ENCODE measurements at regions not wholly inside any gene's neighbourhood (a gene's known extent, or its start where the extent isn't known, plus 50 kb on each side); places are given as distances from the start of the nearest gene placed in this dataset.
"Not testable (repeated sequence)": the region's sequence is repeated elsewhere in the genome, so short reads cannot be mapped to it uniquely, and the experiment has no call there.

- H3K18ac ChIP-seq (ENCODE audit: low read length); H3K23ac ChIP-seq (ENCODE audit: low read length); H3K27ac ChIP-seq (ENCODE audit: low read depth, low read length); H3K4me3 ChIP-seq (ENCODE audit: low read depth, low read length); H3K4me2 ChIP-seq (ENCODE audit: low read length); H2AK5ac ChIP-seq (ENCODE audit: low read length); DNase-seq; H3K14ac ChIP-seq (ENCODE audit: low read length); H4K91ac ChIP-seq (ENCODE audit: low read depth, low read length); H3K4ac ChIP-seq (ENCODE audit: low read depth, low read length); H3K27me3 ChIP-seq (ENCODE audit: insufficient read depth, low read length); H3K79me1 ChIP-seq (ENCODE audit: low read length); H2BK5ac ChIP-seq (ENCODE audit: low read depth, low read length, poor library complexity); H2AFZ ChIP-seq (ENCODE audit: insufficient read depth, low read length, poor library complexity); H2BK120ac ChIP-seq (ENCODE audit: insufficient read depth, low read length, poor library complexity); H3K36me3 ChIP-seq (ENCODE audit: control insufficient read depth in 1 of 2, insufficient read depth in 2 of 2, low read length in 2 of 2); H4K12ac ChIP-seq (ENCODE audit: low read depth, low read length); H3K9me3 ChIP-seq (ENCODE audit: insufficient read depth, low read depth, low read length); H3K79me2 ChIP-seq (ENCODE audit: control insufficient read depth, insufficient read depth, low read length, poor library complexity); H3K4me1 ChIP-seq (ENCODE audit: control insufficient read depth in 1 of 2, insufficient read depth in 2 of 2, low read length in 2 of 2); H3K9ac ChIP-seq (ENCODE audit: low read length); H4K8ac ChIP-seq (ENCODE audit: low read depth, low read length); H2BK12ac ChIP-seq (ENCODE audit: low read length): not testable (repeated sequence)
- WGBS (ENCODE audit: extremely low coverage, insufficient coverage, insufficient read length), result no CpG with 5 or more reads among the region's 2 CpGs
Measured at GRCh38 chr5:97523336-97523735, 340.3 kb upstream of the RIOK2 start.

DNA sequence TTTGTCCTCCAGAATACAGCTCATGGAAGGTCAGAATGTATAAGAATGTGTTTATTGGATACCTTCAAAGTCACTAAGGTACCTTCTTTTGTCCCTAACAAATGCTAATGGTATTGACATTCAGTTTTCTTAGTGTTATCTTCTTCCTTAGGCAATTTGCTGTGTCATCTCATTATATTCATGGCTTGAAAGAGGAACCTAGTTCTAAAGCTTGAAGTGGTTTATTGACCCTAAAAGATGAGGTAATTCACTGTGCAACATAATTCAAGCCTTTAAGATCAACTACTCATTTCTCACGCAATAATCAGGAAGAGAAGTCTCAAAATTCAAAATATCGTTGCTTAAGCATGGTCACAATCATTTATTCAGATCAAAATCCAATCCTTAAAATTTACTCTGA is 342.7 kb upstream of the RIOK2 start:
- DNase-seq, result no peak
- no CpG with 5 or more reads among the region's 2 CpGs for WGBS (ENCODE audit: extremely low coverage, insufficient coverage, insufficient read length)
- Histone ChIP-seq H2AK5ac (ENCODE audit: low read length) (no peak overlapping the region), H3K9me3 (ENCODE audit: insufficient read depth, low read depth, low read length) (no peaks in the 10 kb centered on the region), H3K14ac (ENCODE audit: low read length) (no peak overlapping the region), H4K91ac (ENCODE audit: low read depth, low read length) (no peak overlapping the region), H2BK120ac (ENCODE audit: insufficient read depth, low read length, poor library complexity) (no peak overlapping the region), H3K27me3 (ENCODE audit: insufficient read depth, low read length) (no peaks in the 10 kb centered on the region), H3K23ac (ENCODE audit: low read length) (no peak overlapping the region), H3K36me3 (ENCODE audit: control insufficient read depth in 1 of 2, insufficient read depth in 2 of 2, low read length in 2 of 2) (no peaks in the 10 kb centered on the region), H3K4ac (ENCODE audit: low read depth, low read length) (no peak overlapping the region), H3K9ac (ENCODE audit: low read length) (no peak overlapping the region), H2BK12ac (ENCODE audit: low read length) (no peak overlapping the region), H4K8ac (ENCODE audit: low read depth, low read length) (no peak overlapping the region), H3K27ac (ENCODE audit: low read depth, low read length) (no peak overlapping the region), H3K18ac (ENCODE audit: low read length) (no peak overlapping the region), H4K12ac (ENCODE audit: low read depth, low read length) (no peak overlapping the region), H3K79me2 (ENCODE audit: control insufficient read depth, insufficient read depth, low read length, poor library complexity) (no peaks in the 10 kb centered on the region), H2BK5ac (ENCODE audit: low read depth, low read length, poor library complexity) (no peak overlapping the region), H3K4me2 (ENCODE audit: low read length) (no peak overlapping the region), H3K4me3 (ENCODE audit: low read depth, low read length) (no peak overlapping the region), H3K79me1 (ENCODE audit: low read length) (no peaks in the 10 kb centered on the region), H2AFZ (ENCODE audit: insufficient read depth, low read length, poor library complexity) (no peak overlapping the region), H3K4me1 (ENCODE audit: control insufficient read depth in 1 of 2, insufficient read depth in 2 of 2, low read length in 2 of 2) (no peaks in the 10 kb centered on the region)

- Histone ChIP-seq H3K79me1 (ENCODE audit: low read length) (no peaks in the 10 kb centered on the region), H3K4me3 (ENCODE audit: low read depth, low read length) (no peak overlapping the region), H3K9me3 (ENCODE audit: insufficient read depth, low read depth, low read length) (no peaks in the 10 kb centered on the region), H2AFZ (ENCODE audit: insufficient read depth, low read length, poor library complexity) (no peak overlapping the region), H3K79me2 (ENCODE audit: control insufficient read depth, insufficient read depth, low read length, poor library complexity) (no peaks in the 10 kb centered on the region), H3K27ac (ENCODE audit: low read depth, low read length) (no peak overlapping the region), H2AK5ac (ENCODE audit: low read length) (no peak overlapping the region), H3K14ac (ENCODE audit: low read length) (no peak overlapping the region), H3K36me3 (ENCODE audit: control insufficient read depth in 1 of 2, insufficient read depth in 2 of 2, low read length in 2 of 2) (no peaks in the 10 kb centered on the region), H4K91ac (ENCODE audit: low read depth, low read length) (no peak overlapping the region), H3K9ac (ENCODE audit: low read length) (no peak overlapping the region), H3K27me3 (ENCODE audit: insufficient read depth, low read length) (no peaks in the 10 kb centered on the region), H3K4me2 (ENCODE audit: low read length) (no peak overlapping the region), H3K4me1 (ENCODE audit: control insufficient read depth in 1 of 2, insufficient read depth in 2 of 2, low read length in 2 of 2) (no peaks in the 10 kb centered on the region), H3K18ac (ENCODE audit: low read length) (no peak overlapping the region), H3K23ac (ENCODE audit: low read length) (no peak overlapping the region), H2BK120ac (ENCODE audit: insufficient read depth, low read length, poor library complexity) (no peak overlapping the region), H3K4ac (ENCODE audit: low read depth, low read length) (no peak overlapping the region), H4K8ac (ENCODE audit: low read depth, low read length) (no peak overlapping the region), H4K12ac (ENCODE audit: low read depth, low read length) (no peak overlapping the region), H2BK5ac (ENCODE audit: low read depth, low read length, poor library complexity) (no peak overlapping the region), H2BK12ac (ENCODE audit: low read length) (no peak overlapping the region)
- no peak for DNase-seq
- WGBS (ENCODE audit: extremely low coverage, insufficient coverage, insufficient read length), result no CpG with 5 or more reads among the region's 4 CpGs
Measured at GRCh38 chr5:97528941-97529340, 345.9 kb upstream of the RIOK2 start.

DNA sequence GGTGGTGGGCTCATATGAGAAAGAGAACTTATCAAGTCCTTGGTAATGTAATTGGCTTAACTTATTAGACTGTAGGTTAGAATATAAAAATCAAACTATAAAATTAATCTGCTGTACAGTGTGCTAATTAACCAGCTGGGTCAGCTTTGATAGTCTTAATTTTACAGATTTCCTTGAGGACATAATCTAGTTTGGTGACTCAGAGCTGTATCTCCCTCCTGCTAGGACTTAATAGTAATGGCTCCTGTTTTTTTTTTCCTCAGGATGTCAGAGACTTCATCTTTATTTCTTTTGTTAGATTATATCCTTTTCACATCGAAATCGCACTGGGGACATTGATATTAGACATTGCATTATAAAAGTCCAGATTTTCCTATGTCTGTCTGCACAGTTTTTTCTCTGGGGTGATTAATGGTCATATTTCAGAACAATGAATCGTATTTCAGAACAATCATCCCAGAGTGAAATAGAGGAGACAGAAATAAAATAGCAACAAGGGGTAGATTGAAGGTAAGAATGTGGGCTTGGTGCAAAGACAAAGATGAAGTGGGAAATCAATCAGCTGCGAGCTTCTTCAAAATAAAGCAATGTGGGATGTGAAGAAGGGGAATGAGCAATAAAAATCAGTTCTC is 346.4 kb upstream of the RIOK2 start:
- no peak overlapping the region for H2BK5ac ChIP-seq (ENCODE audit: low read depth, low read length, poor library complexity)
- H3K36me3 ChIP-seq (ENCODE audit: control insufficient read depth in 1 of 2, insufficient read depth in 2 of 2, low read length in 2 of 2), result no peaks in the 10 kb centered on the region
- H2AK5ac ChIP-seq (ENCODE audit: low read length), result no peak overlapping the region
- no peaks in the 10 kb centered on the region for H3K79me2 ChIP-seq (ENCODE audit: control insufficient read depth, insufficient read depth, low read length, poor library complexity)
- H3K9ac ChIP-seq (ENCODE audit: low read length), result no peak overlapping the region
- H4K91ac ChIP-seq (ENCODE audit: low read depth, low read length), result no peak overlapping the region
- H3K4ac ChIP-seq (ENCODE audit: low read depth, low read length), result no peak overlapping the region
- H2BK120ac ChIP-seq (ENCODE audit: insufficient read depth, low read length, poor library complexity), result no peak overlapping the region
- no peaks in the 10 kb centered on the region for H3K79me1 ChIP-seq (ENCODE audit: low read length)
- no peaks in the 10 kb centered on the region for H3K9me3 ChIP-seq (ENCODE audit: insufficient read depth, low read depth, low read length)
- H2BK12ac ChIP-seq (ENCODE audit: low read length), result no peak overlapping the region
- H3K4me1 ChIP-seq (ENCODE audit: control insufficient read depth in 1 of 2, insufficient read depth in 2 of 2, low read length in 2 of 2), result no peaks in the 10 kb centered on the region
- H4K8ac ChIP-seq (ENCODE audit: low read depth, low read length), result no peak overlapping the region
- H2AFZ ChIP-seq (ENCODE audit: insufficient read depth, low read length, poor library complexity), result no peak overlapping the region
- WGBS (ENCODE audit: extremely low coverage, insufficient coverage, insufficient read length), result no CpG with 5 or more reads among the region's 4 CpGs
- H4K12ac ChIP-seq (ENCODE audit: low read depth, low read length), result no peak overlapping the region
- no peak overlapping the region for H3K4me3 ChIP-seq (ENCODE audit: low read depth, low read length)
- no peaks in the 10 kb centered on the region for H3K27me3 ChIP-seq (ENCODE audit: insufficient read depth, low read length)
- H3K27ac ChIP-seq (ENCODE audit: low read depth, low read length), result no peak overlapping the region
- no peak overlapping the region for H3K4me2 ChIP-seq (ENCODE audit: low read length)
- no peak overlapping the region for H3K23ac ChIP-seq (ENCODE audit: low read length)
- no peak overlapping the region for H3K14ac ChIP-seq (ENCODE audit: low read length)
- no peak overlapping the region for H3K18ac ChIP-seq (ENCODE audit: low read length)
- no peak for DNase-seq
